GM13976 (cell line): ENCODE measurements at regions not wholly inside any gene's neighbourhood (a gene's known extent, or its start where the extent isn't known, plus 50 kb on each side); places are given as distances from the start of the nearest gene placed in this dataset.

Source experiments
- DNase-seq: peaks from one replicate; pipeline ENCODE4 v3.0.0; 2012; ENCODE audit warnings: low spot score
- CTCF ChIP-seq: IDR thresholded peaks from 2 replicates; pipeline ENCODE4 v1.5.1; 2012; ENCODE audit warnings: borderline replicate concordance, mild to moderate bottlenecking; ENCODE audit not compliant: insufficient read depth; ENCODE audit errors: extremely low read depth, missing control alignments, control extremely low read depth
- in situ Hi-C: fragments of 300-500 bp; cut with MboI; formaldehyde crosslinking; loops from one replicate; pipeline ENCODE4 v1.12.0; 2022; ENCODE audit warnings: low sequenced_read_pairs, mixed read lengths, inconsistent platforms; ENCODE audit not compliant: unreplicated experiment

- in situ Hi-C loops: no loop called here
- DNase-seq: no peak
- TF ChIP-seq CTCF: no peak
These were observed 156.4 kb downstream of the TPH2 start for GRCh38 chr12:72095025-72095424.

- in situ Hi-C loops: no loop called here
- no peak for TF ChIP-seq CTCF
These were observed 160.0 kb downstream of the TPH2 start for GRCh38 chr12:72098622-72099021.

GRCh38 chr12:72100854-72101253, 162.2 kb downstream of the TPH2 start:
- TF ChIP-seq CTCF: no peak
- DNase-seq: no peak
- in situ Hi-C loops: no loop called here

More at GRCh38 chr12:72098622-72099021, 160.0 kb downstream of the TPH2 start:
- no peak for DNase-seq

- in situ Hi-C loops: no loop called here
- TF ChIP-seq CTCF: no peak
- no peak for DNase-seq
These were observed 163.5 kb downstream of the TPH2 start for GRCh38 chr12:72102150-72102549.

GRCh38 chr12:72105849-72106248, 166.3 kb upstream of the TRHDE start:
- in situ Hi-C loops: no loop called here
- TF ChIP-seq CTCF: no peak
- DNase-seq: no peak

GRCh38 chr12:72110937-72111650, 161.1 kb upstream of the TRHDE start:
- in situ Hi-C loops: no loop called here
- DNase-seq: no peak
- TF ChIP-seq CTCF: no peak
